Activated naive CD4-positive, alpha-beta T cell treated with anti-CD3 and anti-CD28 coated beads, Interleukin-2, amount 10 ng/mL, durations not matched to agents 7 days and 5 days (primary cell): ENCODE measurements at regions not wholly inside any gene's neighbourhood (a gene's known extent, or its start where the extent isn't known, plus 50 kb on each side); places are given as distances from the start of the nearest gene placed in this dataset.
"Not testable (repeated sequence)": the region's sequence is repeated elsewhere in the genome, so short reads cannot be mapped to it uniquely, and the experiment has no call there.

ENCODE experiments used
- CTCF ChIA-PET: fragments of 350-600 bp; sonication (Branson Sonifier 250); formaldehyde crosslinking; loops from one replicate; lab custom pipeline; 2021; ENCODE audit warnings: antibody characterized with exemption; lab: Charles Lee
- DNase-seq: peaks from one replicate; pipeline ENCODE4 v3.0.0-alpha.2; 2020
- H3K27ac Mint-ChIP-seq: one replicate; pipeline ENCODE4 v1.8.0; 2021; ENCODE audit warnings: mild to moderate bottlenecking, moderate library complexity, mixed read lengths
- H3K27me3 Mint-ChIP-seq: one replicate; pipeline ENCODE4 v1.8.0; 2021; ENCODE audit warnings: mild to moderate bottlenecking, mixed read lengths
- H3K36me3 Mint-ChIP-seq: one replicate; pipeline ENCODE4 v1.8.0; 2021; ENCODE audit warnings: mixed read lengths
- H3K4me1 Mint-ChIP-seq: one replicate; pipeline ENCODE4 v1.8.0; 2021; ENCODE audit warnings: mixed read lengths
- H3K4me3 Mint-ChIP-seq: one replicate; pipeline ENCODE4 v1.8.0; 2021; ENCODE audit warnings: mild to moderate bottlenecking, moderate library complexity, mixed read lengths
- H3K9me3 Mint-ChIP-seq: one replicate; pipeline ENCODE4 v1.8.0; 2021; ENCODE audit warnings: mixed read lengths

DNA sequence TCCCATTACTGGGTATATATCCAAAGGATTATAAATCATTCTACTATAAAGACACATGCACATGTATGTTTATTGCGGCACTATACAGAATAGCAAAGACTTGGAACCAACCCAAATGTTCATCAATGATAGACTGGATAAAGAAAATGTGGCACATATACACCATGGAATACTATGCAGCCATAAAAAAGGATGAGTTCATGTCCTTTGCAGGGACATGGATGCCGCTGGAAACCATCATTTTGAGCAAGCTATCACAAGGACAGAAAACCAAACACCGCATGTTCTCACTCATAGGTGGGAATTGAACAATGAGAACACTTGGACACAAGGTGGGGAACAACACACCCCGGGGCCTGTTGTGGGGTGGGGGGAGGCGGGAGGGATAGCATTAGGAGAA is 57.0 kb upstream of the NEUROD1 start:
- CTCF ChIA-PET, H3K27ac Mint-ChIP-seq, H3K36me3 Mint-ChIP-seq, H3K4me1 Mint-ChIP-seq, DNase-seq, H3K4me3 Mint-ChIP-seq, H3K9me3 Mint-ChIP-seq: not testable (repeated sequence)
- peaks cover 15% of the 10 kb centered on the region for H3K27me3 Mint-ChIP-seq

DNA sequence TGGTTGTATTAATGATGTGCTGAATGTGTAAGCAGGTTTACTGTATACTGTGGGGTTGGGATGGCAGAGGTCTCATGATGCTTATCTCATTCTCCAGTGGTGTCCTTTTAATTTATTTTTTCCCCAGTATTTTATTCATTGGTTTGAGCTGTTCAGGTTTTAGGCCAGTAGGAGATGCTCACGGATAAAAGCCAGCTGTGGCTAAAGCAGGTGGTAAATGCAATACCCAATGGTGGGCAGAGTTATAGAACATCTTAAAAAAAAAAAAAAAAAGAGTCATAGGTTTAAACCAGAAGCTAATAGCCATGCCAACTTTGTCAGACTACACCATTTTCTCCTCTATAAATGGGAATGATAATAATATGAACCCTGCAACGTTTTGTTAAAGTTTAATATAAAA is 57.8 kb upstream of the NEUROD1 start:
- DNase-seq = no peak
- no peak overlapping the region for H3K27ac Mint-ChIP-seq
- H3K4me1 Mint-ChIP-seq = no peaks in the 10 kb centered on the region
- H3K9me3 Mint-ChIP-seq = no peaks in the 10 kb centered on the region
- H3K27me3 Mint-ChIP-seq = peaks cover 7% of the 10 kb centered on the region
- CTCF ChIA-PET = interaction anchor here (0.6 to 0.7 kb wide), 2 partner anchors 10 to 212 kb away, joined by 3 read pairs; no protein-coding TSS in a partner anchor
- H3K4me3 Mint-ChIP-seq = no peak overlapping the region
- no peaks in the 10 kb centered on the region for H3K36me3 Mint-ChIP-seq

DNA sequence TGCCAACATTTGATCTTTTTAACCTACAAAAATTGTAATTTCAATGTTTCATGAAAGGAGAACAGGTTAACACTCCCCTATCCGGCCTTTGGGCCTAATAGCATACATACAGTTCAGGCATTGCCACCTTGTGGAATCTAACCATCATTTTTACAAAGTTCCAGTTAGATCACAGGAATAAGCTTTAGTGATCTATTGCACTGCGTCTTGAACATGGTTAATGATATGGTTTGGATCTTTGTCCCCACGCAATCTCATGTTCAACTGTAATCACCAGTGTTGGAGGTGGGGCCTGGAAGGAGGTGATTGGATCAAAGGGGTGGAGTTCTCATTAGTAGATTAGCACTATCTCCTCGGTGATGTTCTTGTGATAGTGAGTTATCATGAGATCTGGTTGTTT is 58.2 kb upstream of the NEUROD1 start:
- Mint-ChIP-seq H3K36me3 (no peaks in the 10 kb centered on the region), H3K9me3 (no peaks in the 10 kb centered on the region), H3K4me3 (no peak overlapping the region), H3K4me1 (no peaks in the 10 kb centered on the region), H3K27ac (no peak overlapping the region), H3K27me3 (peaks cover 7% of the 10 kb centered on the region)
- DNase-seq = no peak
- CTCF ChIA-PET = interaction anchor here (0.6 to 0.7 kb wide), 2 partner anchors 10 to 211 kb away, joined by 3 read pairs; no protein-coding TSS in a partner anchor

DNA sequence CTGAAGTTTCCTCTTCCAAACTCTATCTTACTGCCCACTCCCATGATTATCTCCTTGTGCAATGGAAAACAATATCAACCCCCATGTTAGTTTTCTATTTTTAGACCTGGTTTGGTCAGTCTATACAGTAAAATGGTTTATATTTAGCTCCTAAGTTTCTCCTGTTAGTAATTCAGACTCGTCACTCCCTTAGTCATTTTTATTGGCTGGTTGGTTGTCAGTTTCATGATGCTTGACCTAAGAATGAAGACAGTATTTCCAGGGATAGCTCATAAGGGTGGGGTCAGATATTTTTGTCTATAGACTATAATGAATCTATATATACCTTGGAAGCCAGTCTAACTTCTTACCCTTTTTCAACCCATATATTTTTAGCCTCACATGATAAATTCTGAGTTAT is 61.4 kb upstream of the NEUROD1 start:
- no peak for DNase-seq
- no peaks in the 10 kb centered on the region for H3K36me3 Mint-ChIP-seq
- H3K9me3 Mint-ChIP-seq = no peaks in the 10 kb centered on the region
- no peaks in the 10 kb centered on the region for H3K4me1 Mint-ChIP-seq
- H3K27ac Mint-ChIP-seq = no peak overlapping the region
- CTCF ChIA-PET = interaction anchor here (0.6 to 2.4 kb wide), 9 partner anchors 26 to 1618 kb away, joined by 3 to 19 read pairs (median 4); no protein-coding TSS in a partner anchor
- H3K27me3 Mint-ChIP-seq = no peaks in the 10 kb centered on the region
- H3K4me3 Mint-ChIP-seq = no peak overlapping the region

DNA sequence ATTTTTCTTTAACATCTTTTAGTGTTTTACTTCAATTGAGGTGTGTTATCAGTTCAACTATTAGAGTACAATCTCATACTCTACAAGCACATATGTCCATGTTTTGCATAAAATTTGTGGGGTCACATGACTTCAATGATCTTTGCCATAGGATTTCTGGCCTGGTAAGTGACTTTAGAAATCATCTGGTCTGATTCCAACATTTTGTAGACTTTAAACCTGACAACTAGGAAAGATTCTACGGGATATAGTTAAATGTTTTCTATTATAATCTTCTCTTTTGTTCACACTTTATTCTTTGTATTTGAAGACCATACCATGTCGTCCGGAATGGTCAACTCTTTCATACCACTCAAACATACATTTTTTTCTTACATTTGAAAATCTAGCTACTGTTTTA is 62.0 kb upstream of the NEUROD1 start:
- no peak overlapping the region for H3K27ac Mint-ChIP-seq
- no peak overlapping the region for H3K4me3 Mint-ChIP-seq
- no peaks in the 10 kb centered on the region for H3K9me3 Mint-ChIP-seq
- H3K27me3 Mint-ChIP-seq = no peaks in the 10 kb centered on the region
- CTCF ChIA-PET = interaction anchor here (0.8 to 2.4 kb wide), 17 partner anchors 12 to 692 kb away, joined by 3 to 19 read pairs (median 4); no protein-coding TSS in a partner anchor
- no peak for DNase-seq
- H3K4me1 Mint-ChIP-seq = no peaks in the 10 kb centered on the region
- H3K36me3 Mint-ChIP-seq = no peaks in the 10 kb centered on the region

DNA sequence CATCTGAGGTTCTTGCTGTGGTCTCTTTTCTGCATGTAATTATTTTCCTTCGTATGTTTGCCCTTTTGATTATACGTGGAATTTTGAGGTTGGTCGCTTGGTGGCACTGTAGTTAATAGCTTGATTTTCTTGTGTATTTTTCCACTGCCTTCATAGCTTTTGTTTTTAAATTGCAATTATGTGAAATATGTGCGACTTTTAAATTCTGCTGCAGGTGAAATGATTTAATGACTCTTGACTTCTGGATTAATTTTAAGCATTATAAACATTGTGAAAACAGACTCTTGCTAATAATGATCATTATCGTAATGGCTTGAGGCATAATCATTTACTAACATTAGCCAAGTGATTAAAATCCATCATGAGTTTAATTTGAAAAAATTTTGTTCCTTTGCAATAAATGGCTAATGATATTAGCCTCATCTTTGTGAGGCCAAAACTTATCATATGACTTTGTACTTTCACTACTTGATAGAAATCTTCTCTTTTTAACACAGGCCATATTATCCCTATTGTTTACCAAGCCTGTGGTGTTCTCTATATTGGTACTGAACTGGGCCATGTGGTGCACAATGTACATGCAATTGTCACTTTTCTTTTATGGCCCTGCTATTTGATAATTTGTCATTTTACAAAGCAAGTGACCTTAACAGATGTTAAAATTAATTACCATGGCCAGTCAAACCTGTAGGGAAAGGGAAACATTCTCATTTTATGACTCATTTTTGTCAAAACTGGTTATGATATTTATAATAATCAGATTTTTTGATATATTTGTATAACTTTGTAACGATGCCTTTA is 62.8 kb upstream of the NEUROD1 start:
- CTCF ChIA-PET = interaction anchor here (0.6 to 2.4 kb wide), 18 partner anchors 11 to 783 kb away, joined by 3 to 19 read pairs (median 4); no protein-coding TSS in a partner anchor
- Mint-ChIP-seq H3K4me1 (no peaks in the 10 kb centered on the region), H3K9me3 (no peaks in the 10 kb centered on the region)

DNA sequence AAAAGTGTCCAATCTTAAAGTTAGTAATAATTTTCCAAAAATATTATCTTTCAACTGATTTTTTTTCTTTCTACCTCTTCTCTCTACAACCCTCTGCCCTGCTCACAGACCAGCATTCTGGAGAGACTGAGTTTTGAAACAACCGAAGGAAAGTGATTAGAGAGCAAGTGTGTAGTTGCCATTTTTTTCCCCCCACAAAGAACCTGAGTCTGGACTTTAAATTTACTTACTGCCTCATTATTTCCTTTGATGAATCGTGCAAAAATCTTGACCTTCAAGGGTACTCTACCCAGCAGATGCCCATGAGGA is 63.4 kb upstream of the NEUROD1 start:
- Mint-ChIP-seq H3K27me3 (peaks cover 4% of the 10 kb centered on the region), H3K4me1 (no peaks in the 10 kb centered on the region), H3K4me3 (no peak overlapping the region), H3K9me3 (no peaks in the 10 kb centered on the region), H3K36me3 (no peaks in the 10 kb centered on the region), H3K27ac (peak overlapping the region; percentile 21)
- no peak for DNase-seq
- CTCF ChIA-PET = interaction anchor here (1.9 kb wide), 1 partner anchor 160 kb away, joined by 17 read pairs; no protein-coding TSS in a partner anchor

More for the DNA sequence above, 62.8 kb upstream of the NEUROD1 start:
- Mint-ChIP-seq H3K27me3 (peaks cover 4% of the 10 kb centered on the region), H3K36me3 (no peaks in the 10 kb centered on the region), H3K27ac (no peak overlapping the region), H3K4me3 (no peak overlapping the region)
- DNase-seq = peak; percentile 53

DNA sequence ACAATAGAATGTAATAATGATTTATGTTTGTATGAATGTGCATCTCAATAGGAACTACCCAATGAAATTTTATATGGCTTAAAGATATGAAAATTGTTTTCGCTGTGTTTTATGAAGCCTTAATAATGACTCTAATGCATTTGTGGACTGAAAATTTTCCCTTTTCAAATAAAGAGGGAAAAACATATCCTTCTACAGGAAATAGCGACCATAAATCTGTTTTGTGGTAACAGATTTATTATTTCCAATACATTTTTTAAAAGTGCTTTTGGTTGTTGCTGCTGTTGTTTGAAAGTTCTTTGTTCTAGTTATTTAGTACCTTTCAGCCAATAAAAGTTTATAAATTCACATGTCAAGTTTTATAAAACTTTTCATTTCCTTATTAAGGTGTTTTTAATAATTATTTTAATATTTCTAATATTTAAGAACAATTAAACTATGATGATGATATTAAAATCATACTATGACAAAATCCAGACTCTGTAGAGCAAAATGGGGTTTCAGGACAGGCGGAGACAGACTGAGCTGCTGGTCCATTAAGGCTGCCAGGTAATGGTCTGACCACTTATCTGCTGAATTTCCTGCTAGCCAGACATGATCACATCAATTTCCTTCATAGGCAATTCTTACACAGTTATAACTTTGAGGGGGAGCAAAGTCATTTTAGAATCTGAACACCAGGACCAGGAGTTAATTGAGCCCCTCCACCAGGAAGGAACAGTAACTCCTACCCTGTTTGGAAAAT is 65.7 kb upstream of the NEUROD1 start:
- Mint-ChIP-seq H3K4me1 (no peaks in the 10 kb centered on the region), H3K27me3 (peaks cover 17% of the 10 kb centered on the region), H3K36me3 (no peaks in the 10 kb centered on the region), H3K27ac (no peak overlapping the region), H3K4me3 (no peak overlapping the region), H3K9me3 (no peaks in the 10 kb centered on the region)
- DNase-seq = no peak
- CTCF ChIA-PET = no interaction called here

DNA sequence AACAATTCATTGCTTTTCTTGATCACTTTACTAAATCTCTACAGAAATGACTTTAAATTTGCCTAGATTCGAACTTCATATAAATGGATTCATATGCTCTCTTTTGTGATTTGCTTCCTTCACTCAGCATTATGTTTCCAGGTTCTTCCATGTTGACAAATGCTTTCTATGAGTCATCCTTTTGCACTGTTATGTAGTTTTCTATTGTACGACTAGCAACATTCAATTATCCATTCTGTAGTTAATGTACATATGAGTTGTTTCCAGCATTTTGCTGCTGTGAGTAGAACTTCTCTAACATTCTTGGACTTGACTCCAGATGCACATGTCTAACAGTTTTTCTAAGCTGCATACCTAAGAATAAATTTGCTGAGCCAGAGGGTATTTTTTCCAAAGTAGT is 66.5 kb upstream of the NEUROD1 start:
- Mint-ChIP-seq H3K27me3 (peaks cover 23% of the 10 kb centered on the region), H3K27ac (no peak overlapping the region), H3K36me3 (no peaks in the 10 kb centered on the region), H3K4me3 (no peak overlapping the region), H3K9me3 (no peaks in the 10 kb centered on the region), H3K4me1 (no peaks in the 10 kb centered on the region)
- DNase-seq = no peak
- CTCF ChIA-PET = no interaction called here

DNA sequence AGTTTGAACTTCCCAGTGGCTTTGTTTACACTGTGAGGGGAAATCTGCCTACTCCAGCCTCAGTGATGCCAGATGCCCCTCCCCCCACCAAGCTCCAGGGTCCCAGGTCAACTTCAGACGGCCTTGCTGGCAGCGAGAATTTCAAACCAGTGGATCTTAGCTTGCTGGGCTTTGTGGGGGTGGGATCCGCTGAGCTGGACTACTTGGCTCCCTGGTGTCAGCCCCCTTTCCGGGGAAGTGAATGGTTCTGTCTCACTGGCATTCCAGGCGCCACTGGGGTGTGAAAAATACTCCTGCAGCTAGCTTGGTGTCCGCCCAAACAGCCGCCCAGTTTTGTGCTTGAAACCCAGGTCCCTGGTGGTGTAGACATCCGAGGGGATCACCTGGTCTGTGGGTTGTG is 70.0 kb upstream of the NEUROD1 start:
- H3K9me3 Mint-ChIP-seq = no peaks in the 10 kb centered on the region
- no peaks in the 10 kb centered on the region for H3K4me1 Mint-ChIP-seq
- CTCF ChIA-PET = interaction anchor here (0.8 kb wide), 1 partner anchor 203 kb away, joined by 3 read pairs; no protein-coding TSS in a partner anchor
- peaks cover 24% of the 10 kb centered on the region for H3K27me3 Mint-ChIP-seq
- no peaks in the 10 kb centered on the region for H3K36me3 Mint-ChIP-seq
- H3K4me3 Mint-ChIP-seq = no peak overlapping the region
- no peak overlapping the region for H3K27ac Mint-ChIP-seq
- no peak for DNase-seq

DNA sequence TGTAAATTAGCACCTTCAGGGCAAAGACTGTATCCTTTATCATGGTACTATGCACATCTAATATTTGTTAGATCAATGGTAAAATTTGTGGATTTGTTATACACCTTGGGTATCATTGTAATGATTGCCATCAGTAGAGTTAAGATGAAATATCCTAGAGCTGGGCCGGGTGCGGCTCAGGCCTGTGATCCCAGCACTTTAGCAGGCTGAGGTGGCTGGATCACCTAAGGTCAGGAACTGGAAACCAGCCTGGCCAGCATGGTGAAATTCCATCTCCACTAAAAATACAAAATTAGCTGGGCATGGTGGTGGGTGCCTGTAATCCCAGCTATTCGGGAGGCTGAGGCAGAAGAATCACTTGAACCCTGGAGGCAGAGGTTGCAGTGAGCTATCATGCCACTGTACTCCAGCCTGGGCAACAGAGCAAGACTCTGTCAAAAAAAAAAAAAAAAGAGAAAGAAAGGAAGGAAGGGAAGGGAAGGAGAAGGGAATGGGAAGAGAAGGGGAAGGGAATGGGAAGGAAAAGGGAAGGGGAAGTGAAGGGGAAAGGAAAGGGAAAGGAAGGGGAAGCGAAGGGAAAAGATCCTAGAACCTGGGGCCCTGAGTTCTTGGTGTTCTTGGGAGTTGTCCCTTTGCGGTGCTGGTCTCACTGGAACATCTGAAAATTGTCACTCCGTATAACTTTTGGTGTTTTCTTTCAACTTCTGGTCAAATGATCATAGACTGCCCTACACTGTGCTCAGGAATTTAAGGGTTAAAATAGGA is 71.1 kb upstream of the NEUROD1 start:
- Mint-ChIP-seq H3K36me3 (no peaks in the 10 kb centered on the region), H3K9me3 (no peaks in the 10 kb centered on the region), H3K27me3 (peaks cover 29% of the 10 kb centered on the region), H3K27ac (no peak overlapping the region), H3K4me3 (no peak overlapping the region), H3K4me1 (no peaks in the 10 kb centered on the region)
- CTCF ChIA-PET = no interaction called here
- DNase-seq = no peak

DNA sequence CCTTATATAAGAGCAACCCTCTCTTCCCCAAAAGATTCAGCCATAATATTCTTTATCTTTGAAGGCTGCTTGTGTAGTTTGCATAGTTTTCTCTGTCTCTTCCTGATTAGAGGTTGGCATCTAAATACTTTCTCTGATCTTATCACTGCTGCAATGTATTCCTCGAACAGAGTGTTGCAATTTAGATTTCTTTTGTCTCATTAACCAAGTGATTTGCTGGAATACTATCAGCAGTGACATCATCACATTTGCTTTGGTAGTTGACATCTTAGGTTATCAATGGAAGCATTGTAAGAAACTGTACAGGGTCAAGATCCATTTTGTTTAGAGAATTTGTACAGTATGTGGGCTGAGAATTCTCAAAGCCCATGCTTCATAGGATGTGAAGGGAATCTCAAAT is 72.0 kb upstream of the NEUROD1 start:
- H3K9me3 Mint-ChIP-seq = no peaks in the 10 kb centered on the region
- DNase-seq = no peak
- peaks cover 29% of the 10 kb centered on the region for H3K27me3 Mint-ChIP-seq
- H3K27ac Mint-ChIP-seq = no peak overlapping the region
- no peaks in the 10 kb centered on the region for H3K36me3 Mint-ChIP-seq
- CTCF ChIA-PET = no interaction called here
- H3K4me3 Mint-ChIP-seq = no peak overlapping the region
- no peaks in the 10 kb centered on the region for H3K4me1 Mint-ChIP-seq

DNA sequence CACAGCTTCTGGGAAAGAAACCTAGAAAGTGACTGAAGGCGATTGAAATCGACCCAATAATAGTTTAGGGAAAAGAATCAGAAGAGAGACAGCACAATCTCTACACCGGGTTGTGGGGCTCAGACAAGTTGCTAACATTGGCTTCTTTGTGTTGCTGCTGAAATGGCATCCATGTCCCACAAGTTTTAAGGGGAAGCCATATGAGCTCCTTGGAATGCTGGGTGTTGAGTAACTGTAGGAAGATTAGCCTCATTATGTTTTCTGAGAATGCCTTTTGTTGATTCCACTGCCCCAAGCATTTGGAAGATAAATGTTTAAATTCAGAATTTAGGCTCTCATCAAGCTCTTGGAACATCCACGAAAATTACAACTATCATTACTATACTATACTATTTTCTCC is 73.4 kb upstream of the NEUROD1 start:
- H3K36me3 Mint-ChIP-seq = no peaks in the 10 kb centered on the region
- DNase-seq = no peak
- no peak overlapping the region for H3K27ac Mint-ChIP-seq
- peaks cover 25% of the 10 kb centered on the region for H3K27me3 Mint-ChIP-seq
- CTCF ChIA-PET = interaction anchor here (1.2 kb wide), 1 partner anchor 11 kb away, joined by 4 read pairs; no protein-coding TSS in a partner anchor
- H3K9me3 Mint-ChIP-seq = no peaks in the 10 kb centered on the region
- no peaks in the 10 kb centered on the region for H3K4me1 Mint-ChIP-seq
- H3K4me3 Mint-ChIP-seq = no peak overlapping the region

DNA sequence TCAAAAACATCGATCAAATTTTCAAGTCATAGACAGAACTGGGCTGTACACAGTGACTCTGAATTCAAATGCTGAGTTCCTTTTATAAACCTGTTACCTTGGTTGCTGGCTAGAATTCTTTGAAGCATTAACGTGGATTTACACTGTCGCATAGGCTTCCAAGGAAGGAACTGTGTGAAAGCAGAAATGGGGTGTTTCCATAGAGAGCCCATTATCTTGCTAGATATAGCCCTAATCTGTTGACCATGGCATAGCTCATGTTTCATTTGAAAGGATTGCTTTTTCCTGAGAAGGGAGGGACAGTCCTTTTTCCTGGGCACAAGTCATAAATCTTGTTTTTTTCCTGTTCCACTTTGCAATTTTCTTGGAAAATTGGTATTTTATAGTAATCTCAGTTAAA is 73.8 kb upstream of the NEUROD1 start:
- H3K27me3 Mint-ChIP-seq = peaks cover 28% of the 10 kb centered on the region
- no peaks in the 10 kb centered on the region for H3K9me3 Mint-ChIP-seq
- H3K36me3 Mint-ChIP-seq = no peaks in the 10 kb centered on the region
- DNase-seq = no peak
- no peak overlapping the region for H3K27ac Mint-ChIP-seq
- no peaks in the 10 kb centered on the region for H3K4me1 Mint-ChIP-seq
- H3K4me3 Mint-ChIP-seq = no peak overlapping the region
- CTCF ChIA-PET = interaction anchor here (1.2 kb wide), 1 partner anchor 11 kb away, joined by 4 read pairs; no protein-coding TSS in a partner anchor
